NCI-H1930 (cell line): ENCODE measurements at regions not wholly inside any gene's neighbourhood (a gene's known extent, or its start where the extent isn't known, plus 50 kb on each side); places are given as distances from the start of the nearest gene placed in this dataset.

Experiments used
- DNase-seq, 2 experiments: peaks; one replicate each; lab custom pipeline; 2025; lab: John Stamatoyannopoulos, UW

- no peak for DNase-seq
These were observed 108.1 kb downstream of the GNAT3 start for GRCh38 chr7:80403686-80404241.

- no peak for DNase-seq
These were observed 110.2 kb downstream of the GNAT3 start for GRCh38 chr7:80401708-80402107.

- no peak for DNase-seq
These were observed 118.1 kb downstream of the GNAT3 start for GRCh38 chr7:80393786-80394185.

GRCh38 chr7:80392229-80393169 lies 119.4 kb downstream of the GNAT3 start:
- no peak for DNase-seq

- DNase-seq = no peak
These were observed 124.2 kb downstream of the GNAT3 start for GRCh38 chr7:80387634-80388193.

GRCh38 chr7:80386686-80387085 lies 125.2 kb downstream of the GNAT3 start:
- DNase-seq = no peak

- DNase-seq = no peak
These were observed 126.4 kb downstream of the GNAT3 start for GRCh38 chr7:80385508-80385907.

GRCh38 chr7:80380957-80381356 lies 130.9 kb downstream of the GNAT3 start:
- no peak for DNase-seq

GRCh38 chr7:80379034-80379982 lies 132.6 kb downstream of the GNAT3 start:
- no peak for DNase-seq

- DNase-seq = no peak
These were observed 137.5 kb downstream of the GNAT3 start for GRCh38 chr7:80374321-80374720.

- DNase-seq = no peak
These were observed 138.3 kb downstream of the GNAT3 start for GRCh38 chr7:80373429-80374032.

GRCh38 chr7:80372415-80372814 lies 139.4 kb downstream of the GNAT3 start:
- no peak for DNase-seq

- DNase-seq = peak; percentile 82 to 85
These were observed 141.3 kb downstream of the GNAT3 start for GRCh38 chr7:80370587-80370986.

GRCh38 chr7:80369321-80369720 lies 142.5 kb downstream of the GNAT3 start:
- DNase-seq = no peak

- DNase-seq = no peak
These were observed 149.2 kb downstream of the GNAT3 start for GRCh38 chr7:80362677-80363076.

- peak; percentile 69 to 75 for DNase-seq
These were observed 149.8 kb downstream of the GNAT3 start for GRCh38 chr7:80362010-80362618.

GRCh38 chr7:80359476-80359875 lies 152.4 kb downstream of the GNAT3 start:
- DNase-seq = no peak

- no peak for DNase-seq
These were observed 152.8 kb downstream of the GNAT3 start for GRCh38 chr7:80359029-80359428.

- no peak for DNase-seq
These were observed 154.3 kb downstream of the GNAT3 start for GRCh38 chr7:80357530-80357929.

- DNase-seq = no peak
These were observed 161.4 kb downstream of the GNAT3 start for GRCh38 chr7:80350430-80350829.

- no peak for DNase-seq
These were observed 163.6 kb downstream of the GNAT3 start for GRCh38 chr7:80348223-80348622.
